KMS-11 (cell line): ENCODE measurements at regions not wholly inside any gene's neighbourhood (a gene's known extent, or its start where the extent isn't known, plus 50 kb on each side); places are given as distances from the start of the nearest gene placed in this dataset.

Experiments used
- H2AFZ ChIP-seq: fragments of 200-600 bp; sonication (generic); 2 replicates; pipeline ENCODE4 v1.6.1; 2016; ENCODE audit warnings: antibody characterized with exemption, mixed run types, low read depth
- H3K27ac ChIP-seq: fragments of 200-600 bp; sonication (generic); 2 replicates; pipeline ENCODE4 v1.6.1; 2016; ENCODE audit warnings: mild to moderate bottlenecking, mixed run types
- H3K27me3 ChIP-seq: fragments of 200-600 bp; sonication (generic); 2 replicates; pipeline ENCODE4 v1.6.1; 2017; ENCODE audit warnings: mild to moderate bottlenecking, low read depth, mixed run types, moderate library complexity; ENCODE audit not compliant: insufficient read depth
- H3K36me3 ChIP-seq: fragments of 200-600 bp; sonication (generic); 2 replicates; pipeline ENCODE4 v1.6.1; 2017; ENCODE audit warnings: mild to moderate bottlenecking, mixed run types; ENCODE audit not compliant: insufficient read depth
- H3K4me1 ChIP-seq: fragments of 200-600 bp; sonication (generic); 2 replicates; pipeline ENCODE4 v1.6.1; 2016; ENCODE audit warnings: mild to moderate bottlenecking, low read depth, mixed run types; ENCODE audit not compliant: poor library complexity, severe bottlenecking
- H3K4me2 ChIP-seq: fragments of 200-600 bp; sonication (generic); 2 replicates; pipeline ENCODE4 v1.7.0; 2016; ENCODE audit warnings: mild to moderate bottlenecking, mixed run types
- H3K4me3 ChIP-seq: fragments of 200-600 bp; sonication (generic); IDR thresholded peaks from 2 replicates; pipeline ENCODE4 v1.6.1; 2017; ENCODE audit warnings: low read depth, low read length, mixed read lengths; ENCODE audit not compliant: insufficient read depth
- H3K79me2 ChIP-seq: fragments of 200-600 bp; sonication (generic); 2 replicates; pipeline ENCODE4 v1.6.1; 2016; ENCODE audit warnings: low read depth, mixed run types; ENCODE audit not compliant: insufficient read depth
- H3K9ac ChIP-seq: fragments of 200-600 bp; sonication (generic); 2 replicates; pipeline ENCODE4 v1.6.1; 2016; ENCODE audit warnings: mild to moderate bottlenecking, mixed run types
- H4K20me1 ChIP-seq: fragments of 200-600 bp; sonication (generic); 2 replicates; pipeline ENCODE4 v1.6.1; 2016; ENCODE audit warnings: mild to moderate bottlenecking, mixed run types; ENCODE audit not compliant: insufficient read depth
- CTCF ChIP-seq: fragments of 200-600 bp; sonication (generic); conservative IDR thresholded peaks from 2 replicates; pipeline ENCODE4 v1.6.1; 2017; ENCODE audit warnings: low read depth, mild to moderate bottlenecking, antibody characterized with exemption, low read length, moderate library complexity, mixed read lengths

DNA sequence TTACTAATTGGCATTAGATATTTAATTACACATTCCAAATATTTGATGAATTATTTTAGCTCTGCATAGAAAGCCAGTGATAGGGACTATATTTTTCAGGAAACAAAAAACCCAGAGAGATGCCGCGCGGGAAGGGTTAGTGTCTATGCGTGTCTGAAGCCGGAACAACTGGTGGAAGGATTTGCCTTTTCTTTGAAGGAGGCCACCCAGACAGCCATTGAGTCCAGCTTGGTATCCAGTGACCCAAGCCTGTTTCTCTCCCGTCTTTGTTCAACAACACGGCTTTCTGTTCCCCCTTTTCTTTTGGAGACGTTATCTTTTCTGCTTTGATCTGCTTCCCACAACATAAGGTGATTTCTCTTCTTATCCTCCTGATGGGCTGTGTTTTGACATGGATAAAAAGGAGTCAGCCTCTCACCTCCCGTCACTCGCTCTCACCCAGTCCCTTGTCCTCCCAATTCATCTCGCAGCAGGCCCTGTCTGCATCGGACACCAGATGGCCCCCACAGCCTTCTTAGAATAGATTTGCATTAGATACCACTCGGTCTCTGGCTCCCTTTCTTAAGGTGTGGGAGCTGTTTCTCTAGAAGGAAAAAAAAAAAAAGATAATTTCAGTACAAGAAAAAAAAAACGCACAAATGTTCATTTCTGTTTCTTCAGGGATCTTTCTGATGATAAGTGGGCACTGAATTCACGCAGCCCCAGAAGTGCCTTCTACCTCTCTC lies 361.8 kb downstream of the ZNF536 start:
- Histone ChIP-seq H3K79me2 (no peaks in the 10 kb centered on the region), H3K4me2 (no peak overlapping the region), H3K9ac (no peak overlapping the region), H3K27ac (no peak overlapping the region), H3K27me3 (no peaks in the 10 kb centered on the region), H2AFZ (no peak overlapping the region), H3K36me3 (no peaks in the 10 kb centered on the region), H4K20me1 (no peaks in the 10 kb centered on the region), H3K4me3 (no peak overlapping the region), H3K4me1 (no peaks in the 10 kb centered on the region)
- no peak for TF ChIP-seq CTCF

DNA sequence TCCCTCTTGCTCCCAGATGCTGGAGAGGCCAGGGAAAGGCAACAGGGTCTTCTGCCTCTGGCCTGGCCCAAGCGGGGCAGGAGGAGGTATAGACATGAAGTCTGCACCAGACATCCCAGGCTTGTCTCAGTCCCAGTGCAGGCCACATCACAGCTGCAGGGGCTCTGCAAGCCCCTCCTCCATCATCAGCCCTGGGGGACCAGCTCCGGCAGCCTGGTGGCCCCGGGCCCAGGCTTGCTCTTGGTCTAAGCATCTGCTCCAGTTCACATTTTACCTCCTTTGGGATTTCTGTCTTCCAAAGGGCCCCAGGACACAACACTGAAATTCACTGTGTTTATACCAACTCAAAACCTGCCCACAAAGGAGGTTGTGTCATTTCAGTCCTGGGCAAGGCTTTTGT lies 359.4 kb downstream of the ZNF536 start:
- Histone ChIP-seq H3K4me1 (no peaks in the 10 kb centered on the region), H3K36me3 (no peaks in the 10 kb centered on the region), H4K20me1 (no peaks in the 10 kb centered on the region), H3K9ac (no peak overlapping the region), H3K4me3 (no peak overlapping the region), H2AFZ (no peak overlapping the region), H3K27me3 (no peaks in the 10 kb centered on the region), H3K79me2 (no peaks in the 10 kb centered on the region), H3K4me2 (no peak overlapping the region), H3K27ac (no peak overlapping the region)
- no peak for TF ChIP-seq CTCF

DNA sequence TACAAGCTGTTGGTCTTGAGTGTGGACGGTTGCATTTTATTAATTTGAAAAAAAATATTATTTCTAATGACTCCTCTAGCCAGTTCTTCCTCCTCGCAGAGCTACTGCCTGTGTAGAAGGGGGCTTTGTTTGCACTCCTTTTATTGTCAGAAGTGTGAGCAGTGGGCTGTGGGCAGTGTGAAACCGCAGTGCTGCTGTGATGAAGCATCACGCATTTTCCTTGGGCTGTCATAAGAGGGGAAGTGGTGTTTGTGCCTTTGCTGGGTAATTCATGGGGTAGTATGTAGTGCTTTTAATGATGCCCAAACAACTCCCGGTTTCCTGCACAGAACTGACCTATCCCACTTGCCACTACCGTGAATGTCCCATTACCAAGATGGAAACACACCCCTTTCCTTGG lies 357.3 kb downstream of the ZNF536 start:
- H3K9ac ChIP-seq = no peak overlapping the region
- no peak for TF ChIP-seq CTCF
- H3K4me2 ChIP-seq = no peak overlapping the region
- H3K36me3 ChIP-seq = no peaks in the 10 kb centered on the region
- H3K27ac ChIP-seq = no peak overlapping the region
- no peak overlapping the region for H2AFZ ChIP-seq
- no peaks in the 10 kb centered on the region for H3K27me3 ChIP-seq
- H3K4me1 ChIP-seq = no peaks in the 10 kb centered on the region
- H3K4me3 ChIP-seq = no peak overlapping the region
- H3K79me2 ChIP-seq = no peaks in the 10 kb centered on the region
- no peaks in the 10 kb centered on the region for H4K20me1 ChIP-seq

DNA sequence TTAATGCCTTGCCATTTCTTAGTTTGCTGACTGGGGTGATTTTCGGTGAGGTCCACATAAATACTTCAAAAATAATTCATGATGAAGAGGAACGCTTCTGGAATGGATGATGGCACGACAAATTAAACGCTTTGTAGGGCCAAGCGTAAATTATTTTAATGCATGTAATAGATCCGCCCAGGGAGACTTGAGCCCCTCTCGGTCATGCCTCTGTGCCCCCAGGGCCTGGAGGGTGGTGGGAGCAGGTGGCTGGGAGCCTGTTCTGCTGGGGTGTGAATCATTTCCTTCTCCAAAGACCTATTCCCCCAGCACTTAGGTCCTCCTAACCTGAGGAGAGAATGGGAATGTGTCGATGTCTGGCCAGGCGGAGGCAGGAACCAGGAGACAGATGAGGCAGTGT lies 350.6 kb downstream of the ZNF536 start:
- Histone ChIP-seq H3K27me3 (no peaks in the 10 kb centered on the region), H3K4me2 (no peak overlapping the region), H3K27ac (no peak overlapping the region), H3K4me3 (no peak overlapping the region), H3K4me1 (no peaks in the 10 kb centered on the region), H3K79me2 (no peaks in the 10 kb centered on the region), H2AFZ (no peak overlapping the region), H3K9ac (no peak overlapping the region), H4K20me1 (no peaks in the 10 kb centered on the region), H3K36me3 (no peaks in the 10 kb centered on the region)
- no peak for TF ChIP-seq CTCF
